Left ventricle myocardium superior (tissue), 1 donor: ENCODE measurements at regions not wholly inside any gene's neighbourhood (a gene's known extent, or its start where the extent isn't known, plus 50 kb on each side); places are given as distances from the start of the nearest gene placed in this dataset.
"Not testable (repeated sequence)": the region's sequence is repeated elsewhere in the genome, so short reads cannot be mapped to it uniquely, and the experiment has no call there.

Source experiments
- ATAC-seq: fragments of 200-7000 bp; cut with Tn5 transposase; one replicate; pipeline ENCODE4 v1.9.1; 2020; ENCODE audit warnings: mild to moderate bottlenecking, moderate library complexity
- DNase-seq: peaks from one replicate; pipeline ENCODE4 v3.0.0-alpha.2; 2020
- intact Hi-C: fragments of 100-400 bp; cut with micrococcal nuclease; formaldehyde crosslinking; loops from one replicate; pipeline ENCODE4 v1.11.0; 2022
- donor health status: DM: no; HTN: yes; CAD: no; lungs with severe emphysema.

DNA sequence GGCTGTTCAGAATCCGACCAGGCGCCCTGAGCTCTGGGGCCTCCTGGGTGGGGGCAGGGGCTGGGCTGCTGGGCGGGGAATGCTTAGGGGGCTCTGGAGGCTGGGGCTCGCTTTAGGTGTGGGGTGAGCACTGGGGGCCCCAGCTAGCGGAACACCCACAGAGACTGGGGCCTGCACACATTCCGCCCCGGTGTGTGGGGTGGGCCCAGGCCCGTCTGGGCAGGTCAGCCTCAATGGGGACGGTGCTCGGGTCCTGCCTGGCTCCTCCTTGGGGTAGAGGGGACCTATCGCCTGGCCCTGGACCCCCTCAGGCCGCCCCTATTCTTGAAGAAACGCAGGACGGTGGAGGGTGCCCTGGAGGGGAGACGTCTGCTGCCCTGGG lies 364.8 kb downstream of the TMEM121 start:
- intact Hi-C loops, result no loop called here
- DNase-seq, result peak; percentile 6
- no peak for ATAC-seq

- ATAC-seq (no peak), DNase-seq (peak; percentile 14)
- intact Hi-C loops, result no loop called here
Measured at GRCh38 chr14:105891631-105892452, 365.5 kb downstream of the TMEM121 start.

- peak; percentile 15 for DNase-seq
- ATAC-seq, intact Hi-C loops: not testable (repeated sequence)
Measured at GRCh38 chr14:105892453-105893441, 366.4 kb downstream of the TMEM121 start.

DNA sequence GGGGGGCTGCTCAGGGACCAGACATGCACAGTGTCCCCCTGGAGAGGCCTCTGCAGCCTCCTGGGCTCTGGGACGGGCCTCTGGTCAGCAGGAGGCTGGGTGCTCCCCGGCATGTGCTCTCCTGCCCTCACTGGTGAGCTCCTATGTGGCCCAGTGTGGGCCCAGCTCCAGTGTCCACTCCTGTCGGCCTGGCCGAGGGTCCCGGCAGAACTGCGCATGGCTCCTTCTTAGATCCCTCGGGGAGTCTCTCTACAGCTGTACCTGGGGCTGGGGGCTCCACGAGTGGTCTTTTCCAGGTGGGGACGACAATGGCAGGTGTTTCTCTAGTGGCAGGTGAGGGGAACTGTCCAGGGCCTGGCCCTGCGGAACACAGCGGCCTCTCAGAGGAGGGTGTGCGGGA lies 367.3 kb downstream of the TMEM121 start:
- intact Hi-C loops, ATAC-seq: not testable (repeated sequence)
- DNase-seq, result peak; percentile 9

- peak; percentile 7 for DNase-seq
- ATAC-seq, result no peak
- intact Hi-C loops, result no loop called here
Measured at GRCh38 chr14:105894125-105894977, 368.0 kb downstream of the TMEM121 start.

DNA sequence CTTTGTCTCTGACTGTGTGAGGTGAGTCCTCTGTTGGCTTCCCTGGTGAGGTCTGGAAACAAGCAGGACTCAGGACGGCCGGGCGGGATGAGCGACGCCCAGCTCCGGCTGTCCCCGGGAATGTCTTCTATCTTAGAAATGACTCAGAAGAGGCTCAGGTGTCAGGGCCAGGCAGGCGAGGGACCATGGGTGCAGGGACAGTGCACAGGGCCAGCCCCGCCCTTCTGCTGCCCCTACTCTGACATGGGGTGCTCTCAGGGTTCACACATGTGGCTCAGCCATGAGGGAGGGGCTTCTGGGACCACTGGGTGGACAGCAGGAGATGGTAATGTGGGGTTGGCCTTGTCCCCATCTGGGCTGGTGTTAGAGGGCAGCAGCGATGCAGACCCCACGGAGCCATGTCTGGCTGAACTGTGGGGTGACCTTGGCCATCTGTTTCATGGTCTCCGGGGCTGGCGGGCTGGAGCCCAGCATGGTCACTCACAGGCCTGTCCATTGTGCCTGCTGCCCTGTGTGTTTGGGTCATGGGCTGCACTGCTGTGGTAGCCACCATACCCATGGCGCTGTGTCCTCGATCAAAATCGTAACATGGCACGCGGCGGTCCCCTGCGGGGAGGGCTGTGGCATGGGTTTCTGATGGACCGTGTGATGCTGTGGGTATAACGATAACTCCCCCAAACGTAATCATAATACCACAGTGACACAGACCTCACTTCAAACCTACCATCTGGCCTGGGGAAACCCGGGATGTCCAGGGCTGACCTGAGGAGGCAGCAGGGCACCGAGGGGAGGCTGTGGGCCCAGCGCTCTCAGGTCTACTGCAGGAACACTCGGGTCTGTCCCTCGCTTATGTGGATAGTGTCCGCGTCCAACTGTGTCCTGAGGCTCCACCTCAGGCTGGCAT lies 368.8 kb downstream of the TMEM121 start:
- ATAC-seq (no peak), DNase-seq (peak; percentile 14)
- intact Hi-C loops, result no loop called here

- peak; percentile 9 for DNase-seq
- intact Hi-C loops, result not testable (repeated sequence)
Measured at GRCh38 chr14:105896206-105896605, 369.8 kb downstream of the TMEM121 start.

GRCh38 chr14:105896961-105897724 lies 370.8 kb downstream of the TMEM121 start:
- DNase-seq, result peak; percentile 2
- ATAC-seq, intact Hi-C loops: not testable (repeated sequence)

More at GRCh38 chr14:105896206-105896605, 369.8 kb downstream of the TMEM121 start:
- not testable (repeated sequence) for ATAC-seq

DNA sequence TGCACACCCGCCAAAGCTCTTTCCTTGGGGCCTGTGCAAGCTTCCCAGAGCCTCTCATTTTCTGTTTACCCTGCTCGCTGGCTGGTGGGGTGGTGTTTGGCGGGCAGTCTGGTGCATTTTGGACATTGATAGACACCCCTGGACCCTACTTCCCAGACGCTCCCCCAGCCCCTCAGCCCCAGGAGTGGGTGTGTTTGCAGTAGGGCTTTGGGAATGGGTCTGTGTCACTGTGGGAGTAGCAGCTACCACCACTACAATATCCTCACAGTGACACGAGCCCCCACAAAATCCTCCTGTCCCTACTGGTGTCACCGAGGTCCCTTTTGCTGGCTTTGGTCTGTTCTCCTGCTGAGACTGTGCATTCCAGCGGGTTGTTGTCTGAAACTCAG lies 371.3 kb downstream of the TMEM121 start:
- intact Hi-C loops, result no loop called here
- ATAC-seq (no peak), DNase-seq (no peak)

DNA sequence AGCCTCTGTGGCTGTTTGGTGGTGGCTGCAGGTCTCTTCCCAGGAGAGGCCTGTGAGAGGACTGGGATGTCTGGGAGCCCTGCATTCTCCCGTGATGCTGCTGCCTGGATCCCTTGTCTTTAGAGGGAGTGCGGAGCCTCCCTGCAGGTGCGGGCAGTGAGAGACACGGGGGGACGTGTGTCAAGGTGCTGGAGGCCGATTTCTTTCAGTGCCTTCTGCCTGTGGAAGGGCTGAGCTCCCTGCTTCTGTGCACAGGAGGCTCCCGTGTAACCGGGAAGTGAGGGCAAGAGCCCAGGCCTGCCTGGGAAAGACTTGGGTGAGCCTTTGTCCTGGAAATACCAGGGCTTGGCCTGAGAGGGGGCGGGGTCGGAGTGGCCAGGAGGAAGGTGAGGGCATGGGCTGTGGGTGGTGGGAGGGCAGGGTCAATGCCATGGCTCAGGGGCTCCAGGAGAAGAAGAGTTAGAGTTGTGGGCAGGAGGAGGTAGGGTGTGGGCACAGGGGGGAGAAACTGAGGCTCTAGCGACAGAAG lies 372.2 kb downstream of the TMEM121 start:
- no peak for ATAC-seq
- intact Hi-C loops, result no loop called here
- no peak for DNase-seq

DNA sequence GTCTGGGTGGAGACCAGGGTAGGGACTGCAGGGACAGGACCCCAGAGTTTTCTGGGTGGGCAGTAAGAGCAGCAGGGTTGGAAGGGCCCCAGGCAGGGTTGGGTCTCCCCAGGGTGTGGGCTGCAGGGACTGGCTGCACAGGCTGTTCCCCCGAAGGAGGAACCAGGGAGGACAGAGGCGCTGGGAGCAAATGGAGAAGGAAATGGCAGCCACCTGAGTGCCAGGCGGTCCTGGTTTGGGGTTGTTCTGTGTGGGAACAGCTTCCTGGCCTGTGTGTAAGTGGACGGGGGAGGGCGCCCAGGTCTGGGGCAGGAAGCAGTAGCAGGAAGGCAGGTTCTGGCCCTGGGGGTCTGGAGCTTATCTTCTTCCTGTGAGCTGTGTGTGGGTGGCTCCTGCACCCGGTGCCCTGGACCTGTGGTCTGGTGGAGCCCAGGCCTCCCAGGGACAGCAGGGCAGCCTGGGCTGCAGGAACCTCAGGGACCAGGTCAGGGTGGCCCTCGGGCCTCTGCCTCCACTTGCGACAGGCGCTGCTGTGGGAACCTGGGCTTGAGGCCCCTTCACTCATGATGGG lies 372.8 kb downstream of the TMEM121 start:
- DNase-seq, result no peak
- ATAC-seq, result no peak
- intact Hi-C loops, result no loop called here

DNA sequence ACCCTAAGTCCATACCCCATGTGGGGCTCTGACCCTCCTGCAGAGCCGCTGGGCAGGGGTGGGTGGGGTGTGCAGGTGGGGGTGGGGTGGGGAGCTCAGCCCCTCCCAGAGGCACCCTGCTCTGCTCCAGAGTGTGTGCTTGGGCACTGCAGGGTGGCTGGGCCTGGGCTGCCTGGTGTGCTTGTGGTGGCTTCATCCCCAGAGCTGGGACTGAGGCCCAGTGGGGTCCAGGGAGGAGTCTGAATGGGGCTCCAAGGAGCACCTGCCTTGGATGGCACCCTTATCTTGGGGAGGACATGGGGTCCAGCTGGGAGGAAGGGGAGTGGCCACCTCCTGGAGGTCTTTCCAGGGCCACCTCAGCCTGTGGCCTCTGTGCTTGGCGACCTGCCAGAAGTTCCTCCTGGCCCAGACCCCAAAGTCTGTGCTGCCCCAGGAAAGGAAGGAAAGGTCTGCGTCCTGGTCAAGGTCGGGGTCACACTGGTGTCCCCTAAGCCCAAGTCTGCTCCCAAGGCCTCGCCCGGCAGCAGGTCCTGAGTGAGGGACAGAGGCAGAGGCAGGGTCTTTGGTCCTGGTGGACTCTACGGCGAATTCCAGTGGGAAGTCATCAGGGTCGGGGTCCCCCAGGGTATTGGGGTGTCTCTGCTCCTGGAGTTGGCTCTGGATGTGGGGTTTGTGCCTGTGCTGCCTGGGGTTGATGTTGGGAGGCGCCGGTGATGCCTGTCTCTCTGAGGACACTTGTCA lies 373.4 kb downstream of the TMEM121 start:
- DNase-seq (no peak), ATAC-seq (no peak)
- intact Hi-C loops, result no loop called here

DNA sequence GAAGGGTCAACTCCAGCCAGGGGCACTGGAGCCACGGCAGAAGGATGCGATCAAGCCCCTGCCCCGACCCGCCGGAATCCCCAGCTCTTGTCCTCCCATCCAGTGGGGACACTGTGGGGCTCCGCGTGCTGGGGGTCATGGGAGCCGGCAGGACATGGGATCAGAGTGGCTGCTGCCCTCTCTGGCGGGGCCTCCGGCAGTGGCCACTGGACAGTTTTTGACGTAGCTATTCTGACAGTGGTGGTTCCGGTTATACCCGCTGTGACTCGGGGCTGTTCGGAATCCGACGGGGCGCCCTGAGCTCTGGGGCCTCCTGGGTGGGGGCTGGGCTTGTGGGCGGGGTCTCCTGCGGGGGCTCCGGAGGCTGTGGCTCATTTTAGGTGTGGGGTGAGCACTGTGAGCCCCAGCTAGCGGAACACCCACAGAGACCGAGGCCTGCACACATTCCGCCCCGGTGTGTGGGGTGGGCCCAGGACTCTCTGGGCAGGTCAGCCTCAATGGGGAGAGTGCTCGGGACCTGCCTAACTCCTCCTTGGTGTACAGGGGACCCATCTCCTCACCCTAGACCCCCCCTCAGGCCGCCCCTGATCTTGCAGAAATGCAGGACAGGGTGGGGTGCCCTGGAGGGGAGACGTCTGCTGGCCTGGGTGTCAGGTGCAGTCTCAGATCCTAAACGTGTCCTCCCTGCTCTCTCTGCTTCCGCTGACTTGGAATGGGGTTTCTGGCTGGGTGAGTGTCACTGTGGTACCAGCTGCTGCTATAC lies 374.2 kb downstream of the TMEM121 start:
- intact Hi-C loops, result no loop called here
- DNase-seq, result no peak
- no peak for ATAC-seq

DNA sequence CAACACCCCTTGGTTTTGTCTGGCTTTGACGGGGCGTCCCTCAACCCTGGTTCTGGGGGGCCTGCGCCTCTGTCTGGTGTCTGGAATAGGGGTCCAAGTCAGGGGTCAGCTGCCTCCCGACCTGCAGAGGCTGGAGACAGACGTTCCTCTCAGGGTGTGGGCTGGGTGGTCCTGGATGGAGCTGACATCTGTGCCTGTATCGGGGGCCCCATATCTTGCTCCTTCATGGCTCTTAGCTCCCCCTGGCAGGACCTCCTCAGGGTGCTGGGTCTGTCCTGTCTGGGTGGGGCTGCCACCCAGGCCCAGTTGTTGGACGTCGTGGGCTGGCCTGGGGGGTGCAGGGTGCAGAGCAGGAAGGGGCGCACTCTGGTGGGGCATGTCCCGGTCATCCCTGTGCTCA lies 374.8 kb downstream of the TMEM121 start:
- ATAC-seq (no peak), DNase-seq (no peak)
- intact Hi-C loops, result no loop called here

DNA sequence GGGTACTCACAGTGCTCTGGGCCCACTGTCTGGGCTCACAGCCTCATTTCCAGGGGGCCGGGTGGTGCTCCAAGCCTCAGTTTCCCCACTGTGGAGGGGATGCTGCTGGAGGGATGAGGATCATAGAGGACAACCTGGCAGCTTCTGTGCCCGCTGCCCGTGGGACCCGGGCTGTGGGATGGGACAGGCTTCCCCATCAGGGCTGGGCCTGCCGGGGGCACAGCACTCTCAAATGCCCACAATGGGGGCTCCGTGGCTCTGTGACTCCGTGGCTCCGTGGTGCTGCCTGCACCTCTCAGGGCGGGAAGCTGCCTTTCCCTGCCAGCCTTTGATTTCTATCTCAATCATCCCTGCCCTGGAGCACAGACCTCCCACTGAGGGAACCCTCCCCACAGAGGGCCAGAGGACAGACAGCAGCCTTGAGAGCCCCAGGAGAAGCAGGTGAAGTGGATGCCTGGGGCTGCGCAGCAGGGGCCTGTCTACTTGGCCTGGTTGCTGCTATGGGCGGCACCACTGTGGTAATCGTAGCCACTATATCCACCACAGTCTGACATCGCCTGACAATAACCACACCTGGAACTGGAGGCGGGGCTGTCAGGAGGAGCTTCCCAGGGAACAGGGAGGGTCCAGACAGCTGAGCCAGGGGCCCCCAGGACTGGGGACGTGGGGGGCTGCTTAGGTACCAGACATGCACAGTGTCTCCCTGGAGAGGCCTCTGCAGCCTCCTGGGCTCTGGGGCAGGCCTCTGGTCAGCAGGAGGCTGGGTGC lies 375.9 kb downstream of the TMEM121 start:
- intact Hi-C loops, result no loop called here
- ATAC-seq, result no peak
- no peak for DNase-seq
